Right lobe of liver (tissue), 6 donors: ENCODE measurements at regions not wholly inside any gene's neighbourhood (a gene's known extent, or its start where the extent isn't known, plus 50 kb on each side); places are given as distances from the start of the nearest gene placed in this dataset.

ENCODE experiments used
- ATAC-seq, 4 donors: fragments of 200-7000 bp; cut with Tn5 transposase; one replicate each; pipeline ENCODE4 v1.9.1; 2020; ENCODE audit warnings: mild to moderate bottlenecking in 4 of 4, moderate library complexity in 4 of 4
- DNase-seq, 3 donors: peaks; one replicate each; pipeline ENCODE4 v3.0.0-alpha.2; 2020
- H3K27ac ChIP-seq, 3 donors: fragments of 200-600 bp; one replicate each; pipeline ENCODE4 v1.8.0; 2022
- H3K27me3 ChIP-seq, 2 donors: fragments of 200-600 bp; one replicate each; pipeline ENCODE4 v1.8.0; 2022
- H3K36me3 ChIP-seq, 4 donors: fragments of 200-600 bp; sonication (generic) in 1 of 4; one replicate each; pipeline versions ENCODE4 v1.5.1 to v1.8.0; 2017 to 2022; ENCODE audit warnings: control low read depth in 1 of 4
- H3K4me1 ChIP-seq, 4 donors: fragments of 200-600 bp; sonication (generic) in 1 of 4; one replicate each; pipeline versions ENCODE4 v1.5.1 to v1.8.0; 2017 to 2022; ENCODE audit warnings: control low read depth in 1 of 4
- H3K4me3 ChIP-seq, 3 donors: fragments of 200-600 bp; one replicate each; pipeline ENCODE4 v1.8.0; 2022
- H3K9me3 ChIP-seq, 4 donors: fragments of 200-600 bp; sonication (generic) in 1 of 4; one replicate each; pipeline versions ENCODE4 v1.5.1 to v1.8.0; 2017 to 2022; ENCODE audit warnings: control low read depth in 1 of 4
- CTCF ChIP-seq, 4 donors: fragments of 200-600 bp in 3 of 4; fragments of 450-650 bp in 1 of 4; IDR thresholded peaks; one replicate each; pipeline versions ENCODE4 v1.5.1 to v1.8.0; 2016 to 2022; ENCODE audit warnings: antibody characterized with exemption in 4 of 4, mild to moderate bottlenecking in 2 of 4
- POLR2A ChIP-seq: fragments of 450-650 bp; IDR thresholded peaks from one replicate; pipeline ENCODE4 v1.6.1; 2017; ENCODE audit warnings: antibody characterized with exemption, mild to moderate bottlenecking
- WGBS: methylation state at CpG from one replicate; pipeline ENCODE4 v1.1.6; 2018; ENCODE audit warnings: low coverage, low lambda C conversion rate; ENCODE audit not compliant: insufficient coverage; ENCODE audit errors: missing lambda C conversion rate; 5-methylcytosine and 5-hydroxymethylcytosine counted together
- intact Hi-C, 2 donors: fragments of 100-400 bp; cut with DNase I; formaldehyde crosslinking; loops; one replicate each; pipeline versions ENCODE4 v1.11.2 to v1.14.1; 2022
- donor health status: DM: no; HTN: yes; CAD: no.
- donor health status: DM: no; HTN: no; CAD: no.
- donor health status: DM: no; HTN: no; CAD: no.
- donor health status: DM: no; HTN: yes; CAD: no.
- donor health status: DM: no; HTN: yes; CAD: no.

DNA sequence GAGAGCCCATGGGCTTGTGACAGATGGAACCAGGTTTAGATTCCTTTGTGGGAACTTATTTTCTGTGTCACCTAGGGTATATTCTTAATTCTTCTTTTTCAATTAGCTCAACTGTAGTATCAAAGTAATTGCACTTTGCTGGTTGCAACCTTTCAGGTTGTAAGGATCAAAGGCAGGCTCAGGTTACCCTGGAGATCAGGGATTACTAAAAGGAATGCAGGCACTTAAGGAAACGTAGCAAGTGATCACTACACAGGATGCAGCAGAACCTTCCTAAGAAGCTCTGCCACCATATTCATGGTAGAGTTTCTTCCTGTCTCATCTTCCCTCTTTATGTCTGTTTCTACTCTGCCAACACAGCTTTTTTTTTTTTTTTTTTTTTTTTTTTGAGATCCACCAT lies 133.2 kb upstream of the JAG1 start:
- intact Hi-C loops, result no loop called here
- WGBS, result 38% methylated on average over 1 of the region's 1 CpG
- H3K4me3 ChIP-seq, result no peak overlapping the region

GRCh38 chr20:10812759-10813327 lies 139.0 kb upstream of the JAG1 start:
- no peaks in the 10 kb centered on the region for H3K9me3 ChIP-seq
- no peak for ATAC-seq
- H3K4me3 ChIP-seq, result no peak overlapping the region
- TF ChIP-seq CTCF (IDR thresholded peaks at IDR 0.05) (no peak), POLR2A (no peak)
- H3K36me3 ChIP-seq, result no peaks in the 10 kb centered on the region
- H3K4me1 ChIP-seq, result no peaks in the 10 kb centered on the region
- no peaks in the 10 kb centered on the region for H3K27me3 ChIP-seq
- H3K27ac ChIP-seq, result no peak overlapping the region
- intact Hi-C loops, result no loop called here
- no peak for DNase-seq
- WGBS, result 79% methylated on average over 10 of the region's 10 CpGs

More for the DNA sequence above, 133.2 kb upstream of the JAG1 start:
- Histone ChIP-seq H3K36me3 (no peaks in the 10 kb centered on the region), H3K9me3 (no peaks in the 10 kb centered on the region), H3K27ac (no peak overlapping the region), H3K4me1 (no peaks in the 10 kb centered on the region), H3K27me3 (no peaks in the 10 kb centered on the region)
- ATAC-seq (no peak), DNase-seq (no peak)
- TF ChIP-seq CTCF (IDR thresholded peaks at IDR 0.05) (no peak), POLR2A (no peak)

DNA sequence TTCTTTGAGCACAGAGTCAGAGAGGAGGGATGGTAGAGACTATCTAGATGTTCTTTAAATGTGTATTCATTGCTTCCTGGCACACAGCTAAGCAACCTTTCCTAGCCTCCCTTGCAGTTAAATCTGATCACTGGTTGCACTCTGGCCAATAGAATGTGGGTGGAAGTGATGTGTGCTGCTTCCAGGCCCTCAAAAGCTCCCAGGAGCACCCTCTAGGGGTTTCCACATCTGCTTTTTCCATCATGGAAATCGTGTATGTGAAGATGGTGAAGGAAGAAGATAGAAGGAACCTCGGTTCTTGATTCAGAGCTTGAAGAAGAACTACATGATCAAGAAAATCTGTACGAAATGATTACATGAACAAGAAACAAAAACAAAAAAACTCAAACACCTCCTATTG lies 149.8 kb upstream of the JAG1 start:
- Histone ChIP-seq H3K36me3 (no peaks in the 10 kb centered on the region), H3K9me3 (no peaks in the 10 kb centered on the region), H3K27me3 (no peaks in the 10 kb centered on the region), H3K4me3 (no peak overlapping the region), H3K4me1 (no peaks in the 10 kb centered on the region), H3K27ac (no peak overlapping the region)
- 75% methylated on average over 3 of the region's 3 CpGs for WGBS
- DNase-seq (no peak), ATAC-seq (peak in 1 of 4 donors; percentile 26)
- TF ChIP-seq POLR2A (no peak), CTCF (IDR thresholded peaks at IDR 0.05) (no peak)
- intact Hi-C loops, result no loop called here

DNA sequence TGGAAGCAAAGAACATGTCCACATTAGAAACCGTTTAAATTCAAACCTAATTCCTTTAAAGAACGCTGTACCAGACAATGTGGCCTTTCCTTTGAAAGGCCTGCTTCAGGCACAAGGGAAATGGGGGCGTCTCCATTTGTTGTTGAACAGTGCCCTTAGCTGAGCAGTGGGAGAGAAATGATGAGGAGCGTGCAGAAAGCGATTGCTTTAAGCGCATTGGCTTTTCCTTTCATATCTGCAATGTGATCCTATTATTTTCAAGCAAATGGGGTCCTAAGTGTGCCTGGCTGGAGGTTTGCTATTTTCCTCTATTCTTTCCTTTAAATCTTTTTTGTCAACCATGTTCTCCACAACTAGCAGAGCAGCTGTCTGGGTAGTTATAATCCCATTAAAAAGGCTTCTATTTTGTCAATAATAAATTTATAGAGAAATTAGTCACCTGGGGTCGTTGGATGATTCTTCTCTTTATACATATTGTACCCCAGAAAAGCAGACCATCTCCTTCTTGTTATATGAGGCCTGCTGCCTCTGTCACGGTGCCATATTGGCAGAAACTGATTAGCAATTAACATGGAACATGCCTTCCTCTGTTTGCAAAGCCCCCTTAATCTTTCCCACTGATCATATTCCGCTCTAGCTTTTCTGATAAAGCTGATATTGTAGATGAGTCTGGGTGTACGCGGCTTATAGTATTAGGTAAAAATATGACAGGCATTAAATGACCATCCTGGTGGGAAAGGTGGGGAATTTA lies 151.1 kb upstream of the JAG1 start:
- 74% methylated on average over 10 of the region's 11 CpGs for WGBS
- Histone ChIP-seq H3K27me3 (no peaks in the 10 kb centered on the region), H3K27ac (no peak overlapping the region), H3K4me1 (no peaks in the 10 kb centered on the region), H3K36me3 (no peaks in the 10 kb centered on the region), H3K4me3 (no peak overlapping the region), H3K9me3 (no peaks in the 10 kb centered on the region)
- ATAC-seq (no peak), DNase-seq (no peak)
- TF ChIP-seq CTCF (IDR thresholded peaks at IDR 0.05) (no peak), POLR2A (no peak)
- intact Hi-C loops, result no loop called here
